PC-9 (cell line): ENCODE measurements at regions not wholly inside any gene's neighbourhood (a gene's known extent, or its start where the extent isn't known, plus 50 kb on each side); places are given as distances from the start of the nearest gene placed in this dataset.

Source experiments
- BruUV-seq: library from RNA; stranded (reverse); fragments of 400-500 nt; replicated peaks from 2 replicates; lab custom pipeline; 2021; lab: Mats Ljungman, UMichigan
- CTCF ChIA-PET: fragments of 300-600 bp; sonication (Branson Sonifier 250); formaldehyde crosslinking; loops from one replicate; lab custom pipeline; 2022; ENCODE audit warnings: antibody characterized with exemption; lab: Charles Lee
- POLR2A ChIA-PET: fragments of 300-600 bp; sonication (Branson Sonifier 250); formaldehyde crosslinking; loops from one replicate; lab custom pipeline; 2022; ENCODE audit warnings: antibody characterized with exemption; ENCODE audit not compliant: unreplicated experiment; lab: Charles Lee
- DNase-seq, 2 experiments: peaks; one replicate each; pipeline versions ENCODE4 v3.0.0 to v3.0.0-alpha.2; 2015 to 2022; ENCODE audit warnings: mixed read lengths in 1 of 2
- H2AFZ ChIP-seq: fragments of 200-600 bp; sonication (generic); 2 replicates; pipeline ENCODE4 v1.8.1; 2017; ENCODE audit warnings: antibody characterized with exemption
- H3F3A ChIP-seq: fragments of 200-600 bp; sonication (generic); 2 replicates; pipeline ENCODE4 v1.8.1; 2017; ENCODE audit warnings: antibody characterized with exemption, mild to moderate bottlenecking, low read depth; ENCODE audit not compliant: insufficient read depth
- H3K27ac ChIP-seq: fragments of 200-600 bp; sonication (generic); 2 replicates; pipeline ENCODE4 v1.6.1; 2016; ENCODE audit warnings: mixed run types
- H3K27me3 ChIP-seq: fragments of 200-600 bp; sonication (generic); 2 replicates; pipeline ENCODE4 v1.6.1; 2016; ENCODE audit warnings: low read depth, mixed run types; ENCODE audit not compliant: insufficient read depth
- H3K36me3 ChIP-seq: fragments of 200-600 bp; sonication (generic); 2 replicates; pipeline ENCODE4 v1.6.1; 2016; ENCODE audit warnings: low read depth, mixed run types
- H3K4me1 ChIP-seq: fragments of 200-600 bp; sonication (generic); replicated peaks from 2 replicates; pipeline ENCODE4 v1.6.1; 2016; ENCODE audit warnings: mixed run types; ENCODE audit not compliant: insufficient read depth
- H3K4me2 ChIP-seq: fragments of 200-600 bp; sonication (generic); 2 replicates; pipeline ENCODE4 v1.6.1; 2017; ENCODE audit warnings: mixed run types
- H3K4me3 ChIP-seq: fragments of 200-600 bp; sonication (generic); 2 replicates; pipeline ENCODE4 v1.6.1; 2016; ENCODE audit warnings: mixed run types
- H3K79me2 ChIP-seq: fragments of 200-600 bp; sonication (generic); 2 replicates; pipeline ENCODE4 v1.6.1; 2017; ENCODE audit warnings: low read depth, mixed run types
- H3K9me2 ChIP-seq: fragments of 200-600 bp; sonication (generic); 2 replicates; pipeline ENCODE4 v1.8.1; 2017; ENCODE audit warnings: mild to moderate bottlenecking; ENCODE audit not compliant: insufficient read depth
- H3K9me3 ChIP-seq: fragments of 200-600 bp; sonication (generic); 2 replicates; pipeline ENCODE4 v1.8.1; 2016; ENCODE audit warnings: low read depth; ENCODE audit not compliant: insufficient read depth
- H4K20me1 ChIP-seq: fragments of 200-600 bp; sonication (generic); 2 replicates; pipeline ENCODE4 v1.8.1; 2017; ENCODE audit not compliant: insufficient read depth
- EZH2 ChIP-seq: fragments of 200-600 bp; sonication (generic); IDR thresholded peaks from 2 replicates; pipeline ENCODE4 v1.8.0; 2017; ENCODE audit warnings: antibody characterized with exemption, low read depth
- intact Hi-C: fragments of 100-400 bp; cut with micrococcal nuclease; formaldehyde crosslinking; loops from one replicate; pipeline ENCODE4 v1.10.0; 2022; ENCODE audit not compliant: unreplicated experiment
- TF ChIP-seq, protein P1 (sequence below): fragments of 200-600 bp; sonication (generic); conservative IDR thresholded peaks from 2 replicates; pipeline ENCODE4 v1.6.1; 2017; ENCODE audit warnings: mixed run types, antibody characterized with exemption, mild to moderate bottlenecking, moderate library complexity

DNA sequence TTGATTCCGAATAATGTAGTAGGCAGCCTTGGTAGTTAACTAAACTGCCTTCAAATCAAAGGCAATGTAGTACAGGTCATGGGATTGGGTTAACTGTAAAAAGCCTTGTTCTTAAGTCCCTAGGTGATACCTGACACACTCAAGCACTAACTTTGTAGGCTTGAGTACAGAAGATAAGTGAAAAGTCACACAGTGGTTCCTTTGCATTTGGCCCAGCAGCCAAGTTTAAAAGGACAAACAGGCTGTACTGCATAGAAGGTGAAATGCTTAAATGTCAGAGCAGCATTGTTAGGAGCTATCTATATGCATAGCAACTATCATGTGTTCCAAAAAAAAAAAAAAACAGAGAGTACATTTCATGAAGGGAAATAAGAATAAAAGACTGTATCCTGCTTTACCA is 178.4 kb downstream of the ATOH1 start:
- no peak overlapping the region for H3K27ac ChIP-seq
- no TSS peak for BruUV-seq
- no peaks in the 10 kb centered on the region for H3K4me1 ChIP-seq
- CTCF ChIA-PET: no interaction called here
- POLR2A ChIA-PET: no interaction called here
- H3F3A ChIP-seq: no peaks in the 10 kb centered on the region
- intact Hi-C loops: no loop called here
- no peak overlapping the region for H3K4me3 ChIP-seq
- no peak overlapping the region for H3K4me2 ChIP-seq
- no peak overlapping the region for H2AFZ ChIP-seq
- H4K20me1 ChIP-seq: no peaks in the 10 kb centered on the region
- no peaks in the 10 kb centered on the region for H3K27me3 ChIP-seq
- no peak for TF ChIP-seq EZH2
- TF ChIP-seq, protein P1, sequence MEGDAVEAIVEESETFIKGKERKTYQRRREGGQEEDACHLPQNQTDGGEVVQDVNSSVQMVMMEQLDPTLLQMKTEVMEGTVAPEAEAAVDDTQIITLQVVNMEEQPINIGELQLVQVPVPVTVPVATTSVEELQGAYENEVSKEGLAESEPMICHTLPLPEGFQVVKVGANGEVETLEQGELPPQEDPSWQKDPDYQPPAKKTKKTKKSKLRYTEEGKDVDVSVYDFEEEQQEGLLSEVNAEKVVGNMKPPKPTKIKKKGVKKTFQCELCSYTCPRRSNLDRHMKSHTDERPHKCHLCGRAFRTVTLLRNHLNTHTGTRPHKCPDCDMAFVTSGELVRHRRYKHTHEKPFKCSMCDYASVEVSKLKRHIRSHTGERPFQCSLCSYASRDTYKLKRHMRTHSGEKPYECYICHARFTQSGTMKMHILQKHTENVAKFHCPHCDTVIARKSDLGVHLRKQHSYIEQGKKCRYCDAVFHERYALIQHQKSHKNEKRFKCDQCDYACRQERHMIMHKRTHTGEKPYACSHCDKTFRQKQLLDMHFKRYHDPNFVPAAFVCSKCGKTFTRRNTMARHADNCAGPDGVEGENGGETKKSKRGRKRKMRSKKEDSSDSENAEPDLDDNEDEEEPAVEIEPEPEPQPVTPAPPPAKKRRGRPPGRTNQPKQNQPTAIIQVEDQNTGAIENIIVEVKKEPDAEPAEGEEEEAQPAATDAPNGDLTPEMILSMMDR: no peak
- no peaks in the 10 kb centered on the region for H3K9me3 ChIP-seq
- no peaks in the 10 kb centered on the region for H3K36me3 ChIP-seq
- DNase-seq: no peak
- H3K9me2 ChIP-seq: no peaks in the 10 kb centered on the region
- no peaks in the 10 kb centered on the region for H3K79me2 ChIP-seq

- no peak overlapping the region for H3K27ac ChIP-seq
- no peaks in the 10 kb centered on the region for H3K27me3 ChIP-seq
- BruUV-seq: no TSS peak
- no peak overlapping the region for H2AFZ ChIP-seq
- POLR2A ChIA-PET: no interaction called here
- DNase-seq: no peak
- H3K79me2 ChIP-seq: no peaks in the 10 kb centered on the region
- no peaks in the 10 kb centered on the region for H3K4me1 ChIP-seq
- no peaks in the 10 kb centered on the region for H4K20me1 ChIP-seq
- no peaks in the 10 kb centered on the region for H3F3A ChIP-seq
- H3K4me2 ChIP-seq: no peak overlapping the region
- no peak overlapping the region for H3K4me3 ChIP-seq
- H3K9me2 ChIP-seq: no peaks in the 10 kb centered on the region
- intact Hi-C loops: no loop called here
- H3K9me3 ChIP-seq: no peaks in the 10 kb centered on the region
- H3K36me3 ChIP-seq: no peaks in the 10 kb centered on the region
- TF ChIP-seq, protein P1: no peak
- no peak for TF ChIP-seq EZH2
- CTCF ChIA-PET: no interaction called here
These were observed 182.6 kb downstream of the ATOH1 start for GRCh38 chr4:94011190-94011589.

- no peaks in the 10 kb centered on the region for H3F3A ChIP-seq
- no peaks in the 10 kb centered on the region for H3K27me3 ChIP-seq
- no peaks in the 10 kb centered on the region for H3K4me1 ChIP-seq
- no peak for TF ChIP-seq EZH2
- TF ChIP-seq, protein P1: no peak
- BruUV-seq: no TSS peak
- H3K4me3 ChIP-seq: no peak overlapping the region
- no peaks in the 10 kb centered on the region for H3K9me3 ChIP-seq
- DNase-seq: no peak
- no peaks in the 10 kb centered on the region for H3K79me2 ChIP-seq
- H3K4me2 ChIP-seq: no peak overlapping the region
- no peaks in the 10 kb centered on the region for H4K20me1 ChIP-seq
- no peak overlapping the region for H2AFZ ChIP-seq
- intact Hi-C loops: no loop called here
- ChIA-PET CTCF (no interaction called here), POLR2A (no interaction called here)
- H3K9me2 ChIP-seq: no peaks in the 10 kb centered on the region
- no peak overlapping the region for H3K27ac ChIP-seq
- H3K36me3 ChIP-seq: no peaks in the 10 kb centered on the region
These were observed 186.1 kb downstream of the ATOH1 start for GRCh38 chr4:94014484-94015136.
